ENCODE measurements at regions not wholly inside any gene's neighbourhood (a gene's known extent, or its start where the extent isn't known, plus 50 kb on each side); places are given as distances from the start of the nearest gene placed in this dataset.

DNA sequence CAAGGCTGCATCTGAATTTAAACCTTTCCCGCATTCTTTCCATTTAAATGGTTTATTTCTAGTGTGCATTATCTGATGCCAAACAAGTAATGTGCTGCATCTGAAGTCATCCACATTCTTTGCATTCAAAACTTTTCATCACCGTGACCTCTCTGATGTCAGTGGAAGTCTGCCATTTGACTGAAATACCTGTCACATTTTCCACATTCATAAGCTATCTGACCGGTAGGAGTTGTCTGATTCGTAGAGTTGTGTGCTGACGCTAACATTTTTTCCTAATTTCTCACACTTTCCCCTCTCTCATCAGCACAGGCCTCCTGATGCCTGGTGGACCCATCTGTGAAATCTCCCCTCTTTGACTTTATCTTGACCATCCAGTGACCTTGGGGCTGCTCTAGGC, 79.9 kb upstream of the BARX2 start:
- intact Hi-C loops (cut with DNase I), result no loop called here
- no peak for DNase-seq (ENCODE audit: low spot score)

DNA sequence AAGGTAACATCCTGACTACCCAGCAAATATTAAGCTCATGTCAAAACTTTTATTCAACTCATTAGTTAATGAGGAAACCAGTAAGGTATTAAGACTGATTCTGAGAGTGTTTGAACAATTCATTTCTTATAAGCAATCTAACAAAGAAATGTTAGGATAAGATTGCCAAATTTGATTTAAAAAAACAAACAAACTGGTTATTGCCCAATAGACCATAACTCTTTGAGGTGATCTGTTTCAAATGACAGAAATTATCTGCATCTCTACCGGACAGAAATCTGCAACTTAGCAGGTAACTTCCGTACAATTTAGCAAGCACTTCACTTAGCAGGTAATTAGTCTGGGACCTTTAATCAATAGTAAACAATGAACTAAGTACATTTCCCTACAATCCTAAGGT, 82.9 kb upstream of the BARX2 start:
- no peak for DNase-seq (ENCODE audit: low spot score)
- intact Hi-C loops (cut with DNase I), result loop anchor here in 1 of 2 donors (5.0 kb wide), 1 partner anchor 90 kb away; no protein-coding TSS in a partner anchor

DNA sequence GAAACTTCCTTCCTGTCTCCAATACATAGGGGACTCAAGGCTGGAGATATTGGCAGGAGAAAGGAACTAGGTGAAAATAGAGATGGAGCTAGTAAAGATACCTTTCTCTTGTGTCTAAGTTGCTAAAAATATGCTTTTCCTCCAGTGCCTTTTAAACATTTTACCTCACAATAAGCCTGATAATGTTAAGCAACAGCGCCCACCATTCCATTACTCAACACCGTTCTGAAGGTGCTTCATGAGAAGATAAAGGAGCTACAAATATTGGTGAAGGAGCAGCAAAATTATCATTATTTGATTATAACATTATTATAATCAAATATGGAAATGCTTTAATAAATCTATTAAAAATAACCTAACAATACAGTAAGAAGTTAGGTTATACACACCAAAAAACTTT, 83.6 kb upstream of the BARX2 start:
- no peak for DNase-seq (ENCODE audit: low spot score)
- intact Hi-C loops (cut with DNase I), result loop anchor here in 1 of 2 donors (5.0 kb wide), 1 partner anchor 90 kb away; no protein-coding TSS in a partner anchor

DNA sequence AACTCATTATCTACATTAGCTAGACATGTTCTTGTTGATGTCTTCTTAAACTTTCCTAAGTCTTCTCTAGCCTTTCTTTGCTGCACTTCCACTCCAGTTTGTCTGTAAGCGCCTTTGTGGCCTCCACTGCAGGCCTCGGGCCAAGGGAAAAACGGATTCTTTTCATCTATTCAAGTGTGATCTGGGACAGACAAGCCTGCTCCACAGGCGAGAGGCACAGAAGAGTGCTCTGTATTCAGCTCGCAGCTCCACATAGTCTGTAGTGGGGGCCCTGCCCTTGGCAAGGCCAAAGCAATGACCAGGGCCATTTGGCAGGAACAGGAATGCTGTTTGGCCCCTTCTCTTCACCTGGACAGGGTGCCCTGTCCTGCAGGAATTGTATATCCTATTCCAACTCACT, 84.1 kb upstream of the BARX2 start:
- intact Hi-C loops (cut with DNase I), result loop anchor here in 1 of 2 donors (5.0 kb wide), 1 partner anchor 89 kb away; no protein-coding TSS in a partner anchor
- DNase-seq (ENCODE audit: low spot score), result no peak

DNA sequence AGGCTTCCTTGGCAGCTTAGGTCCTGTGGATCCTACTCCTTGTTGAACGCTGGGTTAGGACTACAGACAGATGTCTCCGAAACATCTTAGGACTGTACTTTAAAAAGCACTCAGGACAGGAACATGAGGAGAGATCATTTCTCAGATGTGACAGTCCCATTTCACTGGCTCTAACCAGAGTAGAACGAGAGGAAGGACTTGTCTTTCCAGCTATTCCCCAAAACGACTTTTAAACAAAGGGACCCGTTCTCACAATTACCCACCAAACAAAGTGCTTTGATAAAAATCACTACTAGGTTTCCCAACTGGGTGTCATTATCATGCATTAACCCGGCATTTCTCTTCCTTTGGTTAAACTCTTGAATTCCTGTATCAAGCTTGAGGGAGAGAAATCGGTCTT, 84.7 kb upstream of the BARX2 start:
- intact Hi-C loops (cut with DNase I), result loop anchor here in 1 of 2 donors (5.0 kb wide), 1 partner anchor 89 kb away; no protein-coding TSS in a partner anchor
- no peak for DNase-seq (ENCODE audit: low spot score)

DNA sequence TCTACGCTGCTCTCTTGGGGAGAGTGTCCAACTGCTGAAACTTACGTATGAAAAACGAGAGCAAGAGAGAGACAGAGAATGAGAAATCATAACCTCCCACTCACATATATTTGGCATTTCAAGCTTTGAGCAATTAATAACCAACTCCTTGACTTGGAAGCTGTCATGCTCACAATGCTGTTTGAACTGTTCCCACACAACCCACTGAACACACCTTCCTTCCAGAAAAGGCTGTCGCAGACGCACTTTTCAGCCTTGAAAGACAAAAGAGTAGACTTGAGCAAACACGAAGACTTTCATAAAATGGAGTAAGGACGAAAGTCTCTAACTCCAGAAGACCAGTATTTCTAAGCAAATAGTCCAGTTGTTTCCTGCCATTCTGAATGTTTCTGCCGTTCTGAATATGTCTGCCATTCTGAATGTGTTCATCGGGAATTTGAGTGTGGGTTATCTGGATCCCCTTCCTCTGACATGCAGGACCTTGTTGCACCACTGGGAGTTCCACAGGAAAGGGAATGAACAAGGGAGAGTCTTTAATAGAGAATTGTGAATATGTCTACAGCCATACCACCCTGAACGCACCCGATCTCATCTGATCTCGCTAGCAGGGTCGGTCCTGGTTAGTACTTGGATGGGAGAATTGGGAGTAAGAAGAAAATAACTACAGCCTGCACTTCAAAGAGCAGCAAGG, 86.2 kb upstream of the BARX2 start:
- DNase-seq (ENCODE audit: low spot score), result no peak
- intact Hi-C loops (cut with DNase I), result loop anchor here in 1 of 2 donors (5.0 to 10.0 kb wide), 3 partner anchors 45 to 885 kb away; no protein-coding TSS in a partner anchor

DNA sequence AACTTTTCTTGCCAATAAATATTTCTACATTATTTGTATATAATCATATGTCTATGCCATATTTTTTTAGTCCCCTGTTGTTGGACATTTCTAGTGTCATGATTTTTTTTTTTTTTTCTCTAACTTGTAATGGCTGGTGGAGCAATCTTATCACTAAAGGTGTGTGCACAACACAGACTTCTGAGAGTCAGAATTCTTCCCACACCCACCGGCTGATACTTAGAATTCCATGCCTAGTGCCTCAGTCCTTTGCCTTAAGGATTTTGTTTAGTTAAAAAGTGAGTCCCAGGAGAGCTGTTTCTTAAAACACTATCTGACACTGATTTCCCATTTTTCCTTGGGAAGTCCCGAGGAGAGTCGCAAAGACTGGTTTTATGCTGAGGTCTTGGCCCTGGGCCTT, 87.7 kb upstream of the BARX2 start:
- DNase-seq (ENCODE audit: low spot score), result no peak
- intact Hi-C loops (cut with DNase I), result loop anchor here in 1 of 2 donors (10.0 kb wide), 2 partner anchors 47 to 883 kb away; no protein-coding TSS in a partner anchor

DNA sequence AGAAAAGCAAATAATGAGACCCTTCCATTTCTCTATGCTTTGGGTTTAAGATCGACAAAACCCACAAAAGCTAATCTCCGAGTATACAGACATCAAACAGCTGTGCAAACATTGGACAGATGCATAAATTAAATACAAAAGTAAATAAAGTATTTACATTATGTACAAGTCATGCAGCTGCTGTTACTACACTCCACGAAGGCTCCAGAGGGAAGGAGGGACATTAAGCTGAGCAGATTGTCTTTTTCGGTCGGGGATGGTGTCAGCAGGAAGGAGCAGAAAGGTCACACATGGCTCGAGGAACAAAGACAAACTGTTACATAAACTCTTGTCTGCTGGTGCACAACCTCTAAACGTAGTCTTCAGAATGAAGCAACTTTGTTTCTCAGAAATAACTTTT, 88.8 kb upstream of the BARX2 start:
- intact Hi-C loops (cut with DNase I), result loop anchor here in 1 of 2 donors (10.0 kb wide), 2 partner anchors 48 to 882 kb away; no protein-coding TSS in a partner anchor
- DNase-seq (ENCODE audit: low spot score), result no peak

DNA sequence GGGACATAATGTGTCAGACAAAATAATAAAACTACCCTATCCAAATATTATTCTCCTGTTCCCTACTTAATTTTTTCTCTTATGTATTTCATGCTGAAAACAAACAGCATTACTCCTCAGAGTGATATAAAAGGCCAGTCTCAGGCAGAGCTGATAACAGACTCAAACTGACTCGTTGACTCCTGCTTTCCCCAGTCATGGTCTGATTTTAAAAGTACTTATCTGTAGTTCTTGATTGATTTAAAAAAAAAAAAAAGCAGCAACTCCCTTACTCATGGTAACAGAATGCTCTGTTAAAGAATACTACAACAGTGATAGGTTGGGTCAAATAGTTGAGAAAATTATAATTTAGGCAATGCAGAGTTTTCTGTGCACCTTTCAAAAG, 90.3 kb upstream of the BARX2 start:
- intact Hi-C loops (cut with DNase I), result loop anchor here in 1 of 2 donors (10.0 kb wide), 2 partner anchors 49 to 881 kb away; no protein-coding TSS in a partner anchor
- no peak for DNase-seq (ENCODE audit: low spot score)

DNA sequence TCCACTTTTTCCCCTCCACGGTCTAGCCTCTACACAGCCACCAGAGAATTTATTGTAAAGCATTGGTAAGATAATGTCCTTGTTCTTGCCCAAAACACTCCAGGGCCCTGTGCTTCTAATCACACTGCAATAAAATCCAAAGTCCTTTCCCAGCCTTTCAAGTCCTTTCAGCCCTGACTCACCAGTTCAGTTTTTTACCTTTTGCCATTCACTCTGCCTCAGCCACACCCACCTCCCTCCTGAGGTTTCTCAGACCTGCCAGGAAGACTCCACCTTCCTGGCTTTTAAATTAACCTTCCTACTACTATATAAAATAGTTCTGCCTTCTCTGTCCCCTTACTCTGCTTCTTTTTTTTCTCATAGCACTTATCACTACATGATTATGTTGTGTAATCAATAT, 91.0 kb upstream of the ARHGAP32 start:
- intact Hi-C loops (cut with DNase I), result loop anchor here in 1 of 2 donors (10.0 kb wide), 2 partner anchors 52 to 878 kb away; no protein-coding TSS in a partner anchor
- no peak for DNase-seq (ENCODE audit: low spot score)

DNA sequence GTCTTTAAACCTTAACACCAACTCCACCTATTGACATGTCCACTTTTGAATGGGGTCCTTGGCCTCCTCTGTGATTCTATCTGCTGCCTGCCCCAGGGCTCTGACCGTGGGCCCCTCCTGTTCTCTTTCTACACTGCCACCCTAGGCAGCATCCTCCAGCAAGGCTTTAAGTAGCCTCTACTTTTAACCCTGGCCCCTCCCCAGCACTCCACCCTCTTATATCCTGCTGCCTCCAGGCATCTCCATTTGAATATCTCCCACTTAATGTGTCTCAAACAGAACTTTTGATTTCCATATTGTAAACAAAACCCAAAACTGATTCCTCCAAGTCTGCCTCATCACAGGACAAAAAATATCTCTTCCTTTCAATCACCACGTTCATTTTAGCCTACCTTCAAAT, 90.5 kb upstream of the ARHGAP32 start:
- intact Hi-C loops (cut with DNase I), result loop anchor here in 1 of 2 donors (10.0 kb wide), 2 partner anchors 52 to 878 kb away; no protein-coding TSS in a partner anchor
- DNase-seq (ENCODE audit: low spot score), result no peak

DNA sequence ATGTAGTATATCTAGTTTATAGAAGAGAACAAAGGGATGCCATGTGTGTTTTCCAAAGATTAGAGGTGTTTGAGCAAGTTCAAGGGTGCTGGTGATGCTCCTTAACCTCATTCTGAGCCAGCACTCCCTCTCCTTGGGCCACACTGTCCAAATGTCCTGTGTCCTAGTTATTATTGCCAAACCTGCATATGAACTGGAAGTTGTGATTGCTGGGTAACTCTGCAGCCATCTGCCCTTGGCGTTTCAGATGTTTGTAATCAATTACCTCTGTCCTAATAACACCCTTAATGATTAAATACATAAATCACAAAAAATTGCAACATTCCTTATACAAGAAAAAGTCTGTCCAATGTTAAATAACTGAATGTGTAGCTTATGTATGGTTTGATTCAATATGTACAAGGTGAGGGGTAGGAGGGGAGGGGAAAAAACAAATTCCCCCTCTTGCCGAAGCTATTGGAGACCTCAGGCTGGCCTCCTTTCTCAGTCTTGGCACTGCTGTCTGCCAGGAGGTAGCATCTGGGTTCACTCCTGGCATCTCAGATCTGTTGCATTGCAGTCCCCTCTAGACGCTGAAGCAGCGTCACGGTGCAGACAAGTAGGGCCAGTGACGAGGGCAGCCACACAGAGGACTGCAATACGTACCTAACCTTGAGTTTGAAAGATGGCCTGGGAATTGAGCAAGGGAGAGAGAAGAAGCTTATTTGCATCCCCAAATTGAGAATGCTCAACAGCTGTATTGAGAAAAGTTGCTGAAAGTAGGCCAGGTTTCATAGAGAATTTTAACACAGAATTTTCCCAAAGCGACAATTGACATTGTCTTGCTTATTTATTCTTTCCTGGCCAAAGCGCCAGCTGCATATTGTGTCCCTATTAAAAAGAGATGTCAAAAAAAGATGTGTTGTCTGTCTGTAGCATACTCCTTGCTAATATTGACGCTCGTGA, 89.6 kb upstream of the ARHGAP32 start:
- no peak for DNase-seq (ENCODE audit: low spot score)
- intact Hi-C loops (cut with DNase I), result loop anchor here in 1 of 2 donors (10.0 kb wide), 2 partner anchors 53 to 877 kb away; no protein-coding TSS in a partner anchor

DNA sequence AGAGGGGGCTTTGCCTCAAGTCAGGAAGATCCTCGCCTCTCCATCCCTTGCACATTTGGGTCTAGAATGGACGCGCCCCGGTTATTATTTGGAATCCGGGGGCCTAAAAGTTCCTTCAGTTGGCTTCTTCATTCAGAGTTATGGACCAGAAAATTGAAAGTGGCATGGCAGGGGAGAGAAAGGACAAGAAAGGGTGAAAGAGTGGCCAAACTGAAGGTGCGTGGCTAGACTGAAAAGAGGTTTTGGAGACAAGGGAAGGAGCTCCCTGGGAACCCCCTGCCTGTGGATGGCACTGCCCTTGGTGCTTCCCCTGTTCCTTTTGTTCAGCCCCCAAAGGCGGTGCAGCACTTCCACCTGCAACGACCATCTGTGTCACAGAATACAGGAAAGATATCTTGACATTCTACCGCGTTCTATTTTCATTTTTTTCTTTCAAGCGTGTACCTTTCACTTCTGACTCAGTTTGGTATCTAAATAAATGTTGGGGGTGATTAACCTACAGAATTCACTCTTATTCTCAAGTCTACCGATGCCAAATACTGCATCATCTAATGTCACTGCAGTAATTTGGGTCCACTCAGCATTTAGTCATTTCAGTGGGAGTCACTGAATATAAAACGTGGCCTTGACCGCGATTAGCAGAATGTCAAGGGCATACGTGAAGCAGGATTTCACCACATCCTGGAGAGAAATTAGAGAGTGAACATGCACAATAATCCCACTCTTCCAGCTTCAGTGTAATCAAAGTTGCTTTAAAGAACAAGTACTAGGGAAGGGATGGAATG, 88.1 kb upstream of the ARHGAP32 start:
- no peak for DNase-seq (ENCODE audit: low spot score)
- intact Hi-C loops (cut with DNase I), result loop anchor here in 1 of 2 donors (10.0 kb wide), 2 partner anchors 55 to 875 kb away; no protein-coding TSS in a partner anchor

DNA sequence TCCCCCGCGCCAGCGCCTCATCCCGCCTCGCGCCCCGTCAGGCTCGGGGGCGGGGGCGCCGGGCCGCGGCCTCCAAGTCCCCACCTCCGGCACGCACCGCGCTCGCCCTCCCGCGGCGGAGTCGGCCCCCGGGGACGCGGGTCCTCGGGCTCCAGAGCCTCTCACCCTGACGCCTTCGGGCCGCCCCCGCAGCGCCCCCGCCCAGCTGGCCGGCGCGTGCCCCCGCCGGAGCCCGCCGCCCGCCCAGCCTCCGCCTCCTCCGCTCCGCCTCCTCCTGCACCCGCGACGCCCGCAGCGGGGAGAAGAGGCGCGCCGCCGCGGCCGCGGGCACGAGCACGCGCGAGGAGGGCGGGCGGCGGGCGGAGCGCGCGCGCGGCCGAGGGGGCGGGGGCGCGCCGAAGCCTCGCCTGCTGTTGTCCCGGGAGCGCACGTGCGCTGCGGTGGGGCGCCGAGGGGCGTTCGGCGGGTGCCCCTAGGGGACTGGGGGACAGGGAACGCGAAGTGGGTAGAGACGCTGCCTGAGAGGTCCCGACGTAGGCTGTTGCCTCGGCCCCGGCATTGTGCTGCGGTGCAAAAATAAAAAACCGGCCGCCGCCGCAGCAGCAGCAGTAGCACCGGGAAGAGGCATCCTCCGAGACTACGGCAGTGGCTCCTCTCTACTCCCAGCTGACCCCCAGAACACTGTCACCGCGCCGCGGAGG, 87.4 kb upstream of the ARHGAP32 start:
- intact Hi-C loops (cut with DNase I), result loop anchor here in 1 of 2 donors (10.0 kb wide), 2 partner anchors 55 to 875 kb away; no protein-coding TSS in a partner anchor
- peak; percentile 90 for DNase-seq (ENCODE audit: low spot score)

DNA sequence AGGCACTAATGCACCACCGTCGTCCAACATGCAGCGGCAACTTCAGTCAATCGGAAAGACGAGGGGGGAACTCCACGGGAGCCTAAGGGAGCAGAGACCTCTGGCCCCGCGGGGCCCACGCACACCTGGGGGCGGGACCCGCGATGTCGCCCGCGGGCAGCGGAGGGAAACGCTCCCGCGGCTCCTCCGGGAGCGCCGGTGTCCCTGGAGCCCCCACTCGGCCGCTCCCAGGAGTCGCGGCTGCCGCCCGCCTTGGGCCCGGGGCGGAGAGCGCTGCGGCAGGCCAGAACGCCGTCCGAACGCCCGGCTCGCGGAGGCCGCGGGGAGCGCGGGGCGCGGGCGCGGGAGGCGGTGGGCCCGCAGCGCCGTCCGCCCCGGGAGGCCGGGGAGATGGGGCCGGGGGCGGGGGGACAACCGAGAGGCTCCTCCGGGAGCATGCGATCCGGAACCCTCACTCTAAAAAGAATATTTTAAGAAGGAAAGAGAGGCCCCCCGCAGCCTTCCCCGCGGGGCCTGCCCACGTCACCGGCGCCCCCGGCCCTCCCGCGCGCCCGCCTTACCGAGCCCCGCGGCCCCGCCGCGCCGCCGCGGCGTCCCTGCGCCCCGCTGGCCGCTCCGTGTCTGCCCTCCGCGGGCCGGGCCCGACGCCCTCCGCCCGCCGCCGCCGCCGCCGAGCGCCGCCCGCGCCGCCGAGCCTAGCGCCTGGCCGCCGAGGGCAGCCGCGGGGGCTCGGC, 86.6 kb upstream of the ARHGAP32 start:
- no peak for DNase-seq (ENCODE audit: low spot score)
- intact Hi-C loops (cut with DNase I), result no loop called here

DNA sequence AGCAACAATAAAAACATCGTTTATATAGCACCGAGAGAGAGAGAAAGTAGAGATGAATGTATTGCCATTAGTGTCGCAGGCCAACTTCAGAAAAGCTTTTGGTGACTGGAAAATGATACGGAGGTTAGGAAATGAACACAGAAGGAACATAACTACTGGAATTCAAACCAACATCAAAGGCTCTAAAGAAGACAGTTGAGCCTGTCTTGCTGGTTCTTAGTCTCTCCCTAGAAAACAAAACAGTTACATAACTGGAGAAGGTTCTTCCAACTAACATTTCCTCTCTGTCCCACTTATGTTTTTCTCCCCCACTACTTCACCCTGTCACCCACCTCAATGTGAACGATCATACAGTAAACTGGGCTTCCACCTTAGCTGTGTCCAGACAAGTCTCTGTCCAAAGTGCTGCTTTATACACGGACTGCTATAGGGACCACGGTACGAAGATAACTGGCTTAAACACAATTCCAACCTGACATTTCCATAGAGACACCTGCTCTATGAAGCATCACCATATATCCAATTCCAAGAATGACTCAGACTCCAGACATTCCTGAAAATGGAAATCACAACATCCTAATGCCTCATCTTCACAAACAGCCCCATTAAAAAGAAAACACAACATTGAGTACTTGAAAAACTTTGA, 85.2 kb upstream of the ARHGAP32 start:
- DNase-seq (ENCODE audit: low spot score), result no peak
- intact Hi-C loops (cut with DNase I), result no loop called here

DNA sequence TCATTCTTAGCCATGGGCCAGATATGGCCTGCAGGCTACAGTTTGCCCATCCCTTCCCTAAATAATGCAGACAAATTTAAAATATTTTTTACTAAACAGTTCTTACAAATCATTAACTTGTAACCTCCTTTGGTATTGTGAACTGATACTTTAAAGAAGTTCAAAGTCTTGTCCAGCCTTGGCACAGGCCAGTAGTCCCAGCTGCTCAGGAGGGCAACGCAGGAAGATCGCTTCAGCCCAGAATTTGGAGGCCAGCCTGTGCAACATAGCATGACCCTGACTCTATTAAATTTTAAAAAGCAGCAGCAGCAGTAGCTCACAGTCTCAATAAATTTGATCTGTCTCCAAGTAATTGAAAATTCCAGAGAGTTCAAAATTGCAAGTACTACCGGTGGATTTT, 83.7 kb upstream of the ARHGAP32 start:
- no peak for DNase-seq (ENCODE audit: low spot score)
- intact Hi-C loops (cut with DNase I), result no loop called here
